IPS-18c (cell line): ENCODE measurements at regions not wholly inside any gene's neighbourhood (a gene's known extent, or its start where the extent isn't known, plus 50 kb on each side); places are given as distances from the start of the nearest gene placed in this dataset.

Experiments
- H3K4me3 ChIP-seq: 2 replicates; pipeline ENCODE4 v1.7.0; 2013; ENCODE audit warnings: low read depth, mild to moderate bottlenecking, low read length, moderate library complexity; ENCODE audit not compliant: insufficient read depth
- H3K9me3 ChIP-seq: one replicate; pipeline ENCODE4 v1.6.1; 2013; ENCODE audit warnings: mild to moderate bottlenecking, low read length, moderate library complexity; ENCODE audit not compliant: control insufficient read depth, insufficient read depth

DNA sequence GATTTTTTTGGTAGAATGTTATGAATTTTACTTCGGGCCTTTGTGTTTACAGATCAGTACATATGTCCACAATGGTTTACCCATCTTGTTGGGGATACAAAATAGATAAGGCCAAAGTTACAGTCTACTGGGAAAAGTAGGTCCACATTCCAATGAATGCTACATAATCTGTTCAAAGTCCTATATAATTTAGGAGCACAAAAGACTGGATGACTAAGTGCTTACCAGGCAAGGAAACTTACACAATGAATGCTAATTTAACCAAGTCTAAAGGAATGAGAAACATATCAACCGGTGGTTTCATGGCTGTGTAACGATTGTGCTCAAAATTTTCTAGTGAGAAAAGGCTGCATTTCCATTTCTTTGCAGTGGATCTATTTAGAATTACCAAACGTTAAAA is 97.4 kb upstream of the TRPM3 start:
- H3K9me3 ChIP-seq, result no peaks in the 10 kb centered on the region
- H3K4me3 ChIP-seq, result no peak overlapping the region

DNA sequence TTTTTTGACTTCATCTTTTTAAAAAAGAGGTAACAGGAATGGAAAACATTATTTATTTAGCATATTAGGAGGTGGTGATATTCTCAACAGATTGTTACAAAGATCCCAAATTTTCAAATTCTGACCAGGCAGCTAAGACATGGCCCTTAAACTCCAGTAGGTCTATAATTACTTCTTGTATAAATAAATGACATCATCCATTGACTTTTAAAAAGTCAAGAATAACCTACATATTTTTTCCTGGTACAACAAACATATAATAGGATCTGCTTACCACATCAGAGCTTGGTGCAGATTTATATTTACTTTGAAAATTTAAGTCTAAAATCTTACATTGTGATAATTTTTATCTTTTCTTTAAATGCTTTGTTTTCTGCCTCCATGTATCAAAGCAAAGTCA is 92.2 kb upstream of the TRPM3 start:
- H3K4me3 ChIP-seq, result no peak overlapping the region
- no peaks in the 10 kb centered on the region for H3K9me3 ChIP-seq

- no peaks in the 10 kb centered on the region for H3K9me3 ChIP-seq
- no peak overlapping the region for H3K4me3 ChIP-seq
Measured at GRCh38 chr9:71210326-71210725, 88.9 kb upstream of the TRPM3 start.

GRCh38 chr9:71209890-71210289 is 88.5 kb upstream of the TRPM3 start:
- H3K4me3 ChIP-seq, result no peak overlapping the region

GRCh38 chr9:71202931-71203330 is 81.5 kb upstream of the TRPM3 start:
- no peak overlapping the region for H3K4me3 ChIP-seq
- peaks cover 2% of the 10 kb centered on the region for H3K9me3 ChIP-seq

More at GRCh38 chr9:71209890-71210289, 88.5 kb upstream of the TRPM3 start:
- H3K9me3 ChIP-seq, result no peaks in the 10 kb centered on the region

GRCh38 chr9:71191708-71192107 is 70.3 kb upstream of the TRPM3 start:
- no peak overlapping the region for H3K4me3 ChIP-seq
- no peaks in the 10 kb centered on the region for H3K9me3 ChIP-seq

- H3K9me3 ChIP-seq, result no peaks in the 10 kb centered on the region
- H3K4me3 ChIP-seq, result no peak overlapping the region
Measured at GRCh38 chr9:71183251-71183650, 61.8 kb upstream of the TRPM3 start.

- no peaks in the 10 kb centered on the region for H3K9me3 ChIP-seq
- no peak overlapping the region for H3K4me3 ChIP-seq
Measured at GRCh38 chr9:71179183-71179582, 57.8 kb upstream of the TRPM3 start.

DNA sequence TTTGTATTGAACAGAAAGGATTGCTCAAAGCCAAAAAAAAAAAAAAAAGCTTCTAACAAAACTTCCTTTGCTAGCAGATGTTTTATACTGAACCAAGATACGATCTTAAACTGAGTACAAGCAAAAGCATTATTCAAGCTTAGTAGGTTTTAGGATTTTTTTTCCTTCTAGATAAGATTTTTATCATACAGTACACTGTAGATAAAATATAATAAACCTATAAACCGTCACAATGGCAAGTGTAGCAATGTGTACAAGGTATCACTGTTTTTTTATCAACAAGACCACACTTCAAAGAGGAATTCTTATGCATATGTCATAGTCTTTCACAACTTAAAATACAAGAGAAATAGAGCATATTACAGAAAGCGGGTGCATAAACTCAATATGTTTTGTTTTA is 56.5 kb upstream of the TRPM3 start:
- no peaks in the 10 kb centered on the region for H3K9me3 ChIP-seq
- H3K4me3 ChIP-seq, result no peak overlapping the region

- H3K4me3 ChIP-seq, result no peak overlapping the region
- H3K9me3 ChIP-seq, result no peaks in the 10 kb centered on the region
Measured at GRCh38 chr9:71171517-71171916, 50.1 kb upstream of the TRPM3 start.
